DOHH2 (cell line): ENCODE measurements at regions not wholly inside any gene's neighbourhood (a gene's known extent, or its start where the extent isn't known, plus 50 kb on each side); places are given as distances from the start of the nearest gene placed in this dataset.
"Not testable (repeated sequence)": the region's sequence is repeated elsewhere in the genome, so short reads cannot be mapped to it uniquely, and the experiment has no call there.

Experiments
- EZH2phosphoT487 ChIP-seq: fragments of 200-600 bp; sonication (generic); IDR thresholded peaks from 2 replicates; pipeline ENCODE4 v1.6.1; 2017; ENCODE audit warnings: borderline replicate concordance, mild to moderate bottlenecking, antibody characterized with exemption, low read length, moderate library complexity, mixed read lengths
- TF ChIP-seq, protein P1 (sequence below): fragments of 200-600 bp; sonication (generic); IDR thresholded peaks from one replicate; pipeline ENCODE4 v1.5.1; 2014; ENCODE audit warnings: antibody characterized with exemption, mild to moderate bottlenecking, low read depth, low read length; ENCODE audit not compliant: poor library complexity, severe bottlenecking

DNA sequence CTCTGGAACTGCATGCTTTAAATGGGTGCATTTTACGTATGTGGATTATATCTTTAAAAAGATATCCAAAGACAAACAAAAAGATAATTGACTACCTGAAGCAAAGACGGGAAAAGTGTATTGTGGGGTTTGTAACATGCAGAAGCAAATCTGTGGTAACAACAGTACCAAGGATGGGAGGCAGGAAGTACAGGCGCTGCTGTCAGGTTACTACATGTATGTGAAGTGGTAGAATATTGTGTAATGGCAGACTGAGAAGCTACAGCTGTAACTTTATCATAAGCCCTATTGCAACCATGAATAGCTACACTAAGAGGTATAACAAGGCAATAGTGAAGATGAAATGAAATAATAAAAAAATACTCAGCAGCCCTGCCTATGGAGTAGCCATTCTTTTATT lies 192.7 kb downstream of the NPIPB11 start:
- TF ChIP-seq, protein P1, sequence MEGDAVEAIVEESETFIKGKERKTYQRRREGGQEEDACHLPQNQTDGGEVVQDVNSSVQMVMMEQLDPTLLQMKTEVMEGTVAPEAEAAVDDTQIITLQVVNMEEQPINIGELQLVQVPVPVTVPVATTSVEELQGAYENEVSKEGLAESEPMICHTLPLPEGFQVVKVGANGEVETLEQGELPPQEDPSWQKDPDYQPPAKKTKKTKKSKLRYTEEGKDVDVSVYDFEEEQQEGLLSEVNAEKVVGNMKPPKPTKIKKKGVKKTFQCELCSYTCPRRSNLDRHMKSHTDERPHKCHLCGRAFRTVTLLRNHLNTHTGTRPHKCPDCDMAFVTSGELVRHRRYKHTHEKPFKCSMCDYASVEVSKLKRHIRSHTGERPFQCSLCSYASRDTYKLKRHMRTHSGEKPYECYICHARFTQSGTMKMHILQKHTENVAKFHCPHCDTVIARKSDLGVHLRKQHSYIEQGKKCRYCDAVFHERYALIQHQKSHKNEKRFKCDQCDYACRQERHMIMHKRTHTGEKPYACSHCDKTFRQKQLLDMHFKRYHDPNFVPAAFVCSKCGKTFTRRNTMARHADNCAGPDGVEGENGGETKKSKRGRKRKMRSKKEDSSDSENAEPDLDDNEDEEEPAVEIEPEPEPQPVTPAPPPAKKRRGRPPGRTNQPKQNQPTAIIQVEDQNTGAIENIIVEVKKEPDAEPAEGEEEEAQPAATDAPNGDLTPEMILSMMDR, result not testable (repeated sequence)
- not testable (repeated sequence) for TF ChIP-seq EZH2phosphoT487
